SW 1271 (cell line): ENCODE measurements at regions not wholly inside any gene's neighbourhood (a gene's known extent, or its start where the extent isn't known, plus 50 kb on each side); places are given as distances from the start of the nearest gene placed in this dataset.
"Not testable (repeated sequence)": the region's sequence is repeated elsewhere in the genome, so short reads cannot be mapped to it uniquely, and the experiment has no call there.

Source experiments
- DNase-seq, 2 experiments: peaks; one replicate each; lab custom pipeline; 2025; lab: John Stamatoyannopoulos, UW

DNA sequence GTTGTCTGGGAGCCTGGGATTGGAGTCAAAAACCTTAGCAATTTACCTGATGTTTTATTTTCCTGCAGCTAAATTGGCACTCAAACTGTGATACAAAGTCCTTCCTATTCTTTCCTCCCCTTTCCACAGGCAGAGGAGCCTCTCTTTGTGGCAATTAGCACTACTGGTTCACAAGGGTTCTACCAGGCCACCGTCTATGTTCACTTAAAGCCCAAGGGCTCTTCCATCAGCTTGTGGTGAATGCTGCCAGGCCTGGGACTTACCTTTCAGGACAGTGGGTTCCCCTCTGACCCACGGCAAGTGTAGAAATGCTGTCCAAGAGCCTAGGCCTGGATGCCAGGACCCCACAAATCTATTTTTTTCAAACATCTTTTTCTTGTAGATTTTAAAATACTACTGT is 251.9 kb upstream of the B3GALT2 start:
- no peak for DNase-seq

DNA sequence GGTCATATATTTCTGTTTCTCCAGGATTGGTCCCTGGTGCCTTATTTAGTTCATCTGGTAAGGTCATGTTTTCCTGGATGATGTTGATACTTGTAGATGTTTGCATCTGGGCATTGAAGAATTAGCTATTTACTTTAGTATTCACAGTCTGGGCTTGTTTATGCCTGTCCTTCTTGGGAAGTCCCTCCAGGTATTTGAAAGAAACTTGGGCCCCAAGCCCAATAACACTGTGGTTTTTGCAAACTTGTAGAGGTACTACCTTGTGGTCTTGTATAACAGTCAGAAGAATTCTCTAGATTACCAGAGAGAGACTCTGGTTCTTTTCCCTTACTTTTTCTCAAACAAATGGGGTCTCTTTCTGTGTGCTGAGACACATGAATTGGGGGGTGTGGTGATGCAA is 251.4 kb upstream of the B3GALT2 start:
- DNase-seq = no peak

DNA sequence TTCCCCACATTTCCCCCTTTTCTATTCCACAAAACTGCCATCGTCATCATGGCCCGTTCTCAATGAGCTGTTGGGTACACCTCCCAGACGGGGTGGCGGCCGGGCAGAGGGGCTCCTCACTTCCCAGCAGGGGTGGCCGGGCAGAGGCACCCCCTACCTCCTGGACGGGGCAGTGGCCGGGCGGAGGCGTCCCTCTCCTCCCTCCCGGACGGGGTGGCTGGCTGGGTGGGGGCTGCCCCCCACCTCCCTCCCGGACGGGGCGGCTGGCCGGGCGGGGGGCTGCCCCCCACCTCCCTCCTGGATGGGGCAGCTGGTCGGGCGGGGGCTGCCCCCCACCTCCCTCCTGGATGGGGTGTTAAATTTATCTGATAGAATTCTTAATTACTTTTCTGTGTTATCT is 250.9 kb upstream of the B3GALT2 start:
- DNase-seq = not testable (repeated sequence)

DNA sequence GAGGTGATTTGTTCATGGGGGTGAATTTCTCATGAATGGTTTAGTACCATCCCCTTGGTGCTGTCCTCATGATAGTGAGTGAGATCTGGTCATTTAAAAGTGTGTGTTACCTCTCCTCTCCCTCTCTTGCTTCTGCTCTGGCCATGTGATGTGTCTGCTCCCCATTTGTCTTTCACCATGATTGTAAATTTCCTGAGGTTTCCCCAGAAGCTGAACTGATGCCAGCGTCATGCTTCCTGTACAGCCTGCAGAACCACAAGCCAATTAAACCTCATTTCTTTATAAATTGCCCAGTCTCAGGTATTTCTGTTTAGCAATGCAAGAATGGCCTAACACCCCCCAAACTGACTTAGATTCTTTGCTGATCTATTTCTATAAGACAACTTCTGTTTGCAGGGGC is 249.4 kb upstream of the B3GALT2 start:
- DNase-seq = no peak

DNA sequence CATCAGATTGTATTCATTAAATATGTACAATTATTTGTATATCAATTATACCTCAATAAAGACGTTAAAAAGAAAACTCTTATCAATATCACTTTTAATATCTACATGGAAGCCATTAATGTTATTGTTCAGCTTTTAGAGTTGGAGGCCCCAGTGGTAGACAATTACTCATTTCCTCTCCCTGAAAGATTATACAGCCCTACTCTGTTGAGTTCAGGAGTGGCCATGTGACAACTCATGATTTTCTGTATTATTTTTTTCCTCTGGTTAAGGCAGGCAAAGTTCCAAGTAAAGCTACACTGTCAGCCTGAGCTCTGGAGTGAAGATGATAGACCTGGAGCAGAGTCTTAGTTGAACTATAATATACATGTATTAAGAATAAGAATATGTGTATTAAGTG is 247.9 kb upstream of the B3GALT2 start:
- no peak for DNase-seq

DNA sequence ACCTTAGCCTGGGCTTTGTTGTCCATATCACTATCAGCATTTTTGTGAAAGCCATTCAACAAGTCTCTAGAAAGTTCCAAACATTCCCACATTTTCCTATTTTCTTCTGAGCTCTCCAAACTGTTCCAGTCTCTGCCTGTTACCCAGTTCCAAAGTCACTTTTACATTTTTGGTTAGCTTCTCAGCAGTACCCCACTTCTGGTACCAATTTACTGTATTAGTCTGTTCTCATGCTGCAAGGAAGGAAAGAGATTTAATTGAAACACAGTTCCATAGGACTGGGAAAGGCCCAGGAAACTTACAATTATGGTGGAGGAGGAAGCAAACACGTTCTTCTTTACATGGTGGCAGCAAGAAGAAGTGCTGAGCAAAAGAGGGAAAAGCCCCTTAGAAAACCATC is 247.2 kb upstream of the B3GALT2 start:
- no peak for DNase-seq

DNA sequence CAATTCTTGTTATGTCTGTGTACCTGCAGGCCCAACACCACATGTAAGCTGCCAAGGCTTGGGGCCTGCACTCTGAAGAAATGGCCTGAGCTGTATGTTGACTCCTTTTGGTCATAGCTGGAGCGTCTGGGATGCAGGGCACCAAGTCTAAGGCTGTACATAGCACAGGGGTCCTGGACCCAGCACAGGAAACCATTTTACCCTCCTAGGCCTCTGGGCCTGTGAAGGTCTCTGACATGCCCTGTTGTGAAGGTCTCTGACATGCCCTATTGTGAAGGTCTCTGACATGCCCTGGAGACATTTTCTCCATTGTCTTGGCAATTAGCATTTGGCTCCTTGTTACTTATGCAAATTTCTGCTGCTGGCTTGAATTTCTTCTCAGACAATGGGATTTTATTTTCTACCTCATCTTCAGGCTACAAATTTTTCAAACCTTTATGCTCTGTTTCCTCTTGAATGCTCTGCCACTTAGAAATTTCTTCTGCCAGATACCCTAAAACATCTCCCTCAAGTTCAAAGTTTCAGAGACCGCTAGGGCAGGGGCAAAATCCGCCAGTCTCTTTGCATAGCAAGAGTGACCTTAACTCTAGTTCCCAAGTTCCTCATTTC is 246.7 kb upstream of the B3GALT2 start:
- no peak for DNase-seq

DNA sequence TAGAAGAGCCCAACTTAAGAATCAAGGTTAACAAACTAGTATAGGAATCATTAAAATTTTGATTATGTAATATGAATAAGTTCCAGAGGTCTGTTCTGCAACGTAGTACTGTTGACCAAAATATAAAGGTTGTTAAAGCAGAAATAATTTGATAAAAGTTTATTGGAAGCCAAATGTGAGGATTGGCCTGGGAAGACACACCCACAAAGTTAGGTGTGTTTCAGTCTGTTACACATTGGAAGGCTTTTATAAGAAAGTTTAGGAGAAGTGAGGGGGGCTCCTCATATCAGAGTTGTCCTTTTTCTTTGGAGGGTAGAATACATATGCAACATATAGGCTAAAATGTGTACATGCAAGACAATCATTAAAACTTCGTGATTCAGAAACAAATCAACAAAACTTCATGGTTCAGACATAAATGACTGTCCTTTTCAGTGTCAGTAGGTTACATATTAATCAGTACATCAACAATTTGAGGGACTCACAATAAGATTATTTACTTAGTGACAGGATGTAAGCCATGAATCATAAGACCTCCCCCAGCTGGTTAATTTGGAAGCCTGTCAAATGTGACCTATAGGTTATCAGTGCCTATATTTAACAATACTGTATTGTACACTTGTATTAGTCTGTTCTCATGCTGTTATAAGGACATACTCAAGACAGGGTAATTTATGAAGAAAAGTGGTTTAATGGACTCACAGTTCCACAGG is 245.0 kb upstream of the B3GALT2 start:
- no peak for DNase-seq

DNA sequence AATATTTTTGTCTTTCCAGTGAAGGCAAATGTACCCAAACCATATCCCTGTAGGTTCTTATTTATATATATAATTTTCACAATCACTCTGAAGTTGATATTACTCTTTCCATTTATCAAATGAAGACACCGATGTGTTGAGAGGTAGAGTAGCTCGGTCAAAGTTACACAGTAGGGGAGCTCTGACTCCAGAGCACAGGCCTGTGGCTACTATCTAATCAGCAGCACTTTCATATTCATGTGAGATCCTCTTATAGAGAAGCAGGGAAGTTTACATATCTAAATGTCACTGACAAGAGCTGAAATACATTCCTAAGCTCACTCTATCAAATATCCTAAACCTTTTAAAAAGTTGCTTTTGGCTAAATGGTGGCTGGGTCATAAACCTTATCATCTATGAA is 241.1 kb upstream of the B3GALT2 start:
- DNase-seq = no peak

DNA sequence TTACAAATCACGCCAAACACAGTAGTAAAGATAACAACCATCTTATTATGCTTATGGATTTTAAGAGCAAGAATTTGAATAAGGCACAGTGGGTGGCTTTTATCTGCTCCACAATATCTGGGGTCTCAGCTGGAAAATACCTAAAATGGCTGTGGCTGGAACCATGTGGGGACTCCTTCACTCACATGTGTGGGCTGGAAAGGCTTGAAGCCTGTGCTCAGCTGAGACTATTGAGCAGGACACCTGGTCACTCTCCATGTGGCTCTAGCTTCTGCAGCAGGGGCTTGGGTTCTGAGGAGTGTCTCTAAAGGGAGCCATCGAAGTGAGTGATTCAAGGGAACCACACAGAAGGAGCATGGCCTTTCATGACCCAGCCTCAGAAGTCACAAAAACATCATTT is 239.6 kb upstream of the B3GALT2 start:
- DNase-seq = no peak

DNA sequence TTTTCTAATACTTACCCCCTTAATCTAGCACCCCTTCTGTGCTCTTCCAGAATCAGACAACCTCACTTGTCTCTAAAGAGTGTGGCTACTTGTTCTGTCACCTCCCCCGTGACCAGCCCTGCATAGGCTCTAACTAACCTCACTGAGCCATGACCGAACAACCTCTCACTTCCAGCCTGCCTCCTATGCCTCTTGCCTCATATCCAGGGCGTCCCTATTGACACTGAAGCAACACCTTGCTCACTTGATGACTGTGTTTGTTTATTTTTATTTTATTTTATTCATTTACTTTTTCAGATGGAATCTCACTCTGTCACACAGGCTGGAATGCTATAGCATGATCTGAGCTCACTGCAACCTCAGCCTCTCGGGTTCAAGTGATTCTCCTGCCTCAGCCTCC is 235.1 kb upstream of the B3GALT2 start:
- DNase-seq = no peak

DNA sequence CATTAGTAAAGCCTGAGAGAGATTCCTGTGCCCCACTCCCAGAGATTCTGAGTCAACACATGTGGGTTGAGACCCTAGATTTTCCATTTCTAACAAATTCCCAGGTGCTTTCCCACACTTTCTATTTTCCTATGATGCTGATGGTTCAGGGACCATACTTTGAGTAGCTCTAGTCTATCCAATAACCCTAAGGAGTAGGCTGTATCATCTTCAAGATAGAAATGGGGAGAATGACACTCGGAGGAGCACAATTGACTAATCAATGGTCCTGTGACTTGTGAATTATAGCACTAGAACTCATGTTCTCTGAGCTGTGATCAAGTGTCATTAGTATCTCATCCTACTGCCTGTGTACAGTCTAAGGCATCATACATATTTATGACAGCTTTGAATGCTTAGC is 232.9 kb upstream of the B3GALT2 start:
- DNase-seq = no peak

DNA sequence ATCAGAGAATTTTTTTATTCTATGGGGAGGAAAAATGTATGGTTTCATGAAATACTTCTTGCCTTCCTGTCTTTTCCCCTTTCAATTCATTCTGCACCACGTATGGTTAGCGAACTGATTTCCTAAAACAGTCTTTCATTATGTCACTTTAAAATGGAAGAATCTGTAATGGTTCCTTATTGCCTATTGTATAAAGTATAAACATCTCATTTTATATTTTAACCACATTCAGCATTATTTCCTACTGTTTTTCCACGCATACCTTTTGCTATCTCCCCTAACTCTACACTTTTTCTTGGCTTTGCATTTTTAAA is 232.3 kb upstream of the B3GALT2 start:
- DNase-seq = no peak

DNA sequence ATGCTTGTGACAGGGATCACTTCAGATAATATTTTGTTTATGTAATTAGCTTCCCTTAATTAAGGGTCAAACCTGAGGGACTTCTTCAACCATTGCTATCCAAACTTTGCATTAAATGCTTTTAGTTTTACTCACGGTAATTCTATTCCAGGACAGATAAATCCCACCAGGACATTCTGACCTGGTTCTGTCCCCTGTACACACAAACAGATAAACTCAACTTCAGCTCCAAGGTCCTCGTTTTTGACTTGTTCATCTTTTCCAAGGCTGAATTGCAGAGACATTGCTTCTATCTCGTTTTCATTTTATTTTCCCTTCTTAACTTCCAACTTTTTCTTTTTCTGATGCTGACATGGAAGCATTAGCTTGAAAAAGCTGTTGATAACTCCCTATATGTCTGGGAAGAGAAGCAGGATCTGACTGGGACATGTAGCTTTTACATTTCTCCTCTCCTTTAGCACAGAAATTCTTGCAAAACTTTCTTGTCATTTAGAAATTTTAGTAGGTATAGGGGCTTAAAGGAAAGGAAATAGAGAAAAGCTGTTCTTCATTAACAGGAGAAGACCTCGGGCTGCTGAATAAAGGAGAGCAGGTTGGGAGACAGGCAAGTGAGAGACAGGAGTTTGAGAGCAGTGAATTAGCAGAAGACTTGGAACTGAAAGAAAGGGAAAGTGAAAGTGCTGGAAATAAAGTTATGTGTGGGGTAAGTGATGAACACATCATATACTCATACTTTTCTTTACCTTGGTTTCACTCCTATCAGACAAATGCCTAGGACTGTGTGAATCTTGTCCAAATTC is 231.7 kb upstream of the B3GALT2 start:
- no peak for DNase-seq

DNA sequence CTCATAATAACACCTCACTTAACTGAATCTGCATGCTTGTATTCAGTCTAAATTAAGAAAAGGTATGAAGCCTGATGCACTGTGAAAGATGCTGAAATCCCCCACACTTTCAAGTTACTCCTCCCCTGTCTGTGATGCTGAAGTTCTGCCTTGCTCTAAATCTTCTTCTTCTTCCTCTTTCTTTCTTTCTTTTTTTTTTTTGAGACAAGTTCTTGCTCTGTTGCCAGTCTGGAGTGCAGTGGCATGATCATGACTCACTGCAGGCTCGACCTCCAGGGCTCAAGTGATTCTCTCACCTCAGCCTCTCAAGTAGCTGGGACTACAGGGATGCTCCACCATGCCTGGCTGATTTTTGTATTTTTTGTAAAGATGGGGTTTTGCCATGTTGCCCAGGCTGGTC is 231.0 kb upstream of the B3GALT2 start:
- DNase-seq = no peak

DNA sequence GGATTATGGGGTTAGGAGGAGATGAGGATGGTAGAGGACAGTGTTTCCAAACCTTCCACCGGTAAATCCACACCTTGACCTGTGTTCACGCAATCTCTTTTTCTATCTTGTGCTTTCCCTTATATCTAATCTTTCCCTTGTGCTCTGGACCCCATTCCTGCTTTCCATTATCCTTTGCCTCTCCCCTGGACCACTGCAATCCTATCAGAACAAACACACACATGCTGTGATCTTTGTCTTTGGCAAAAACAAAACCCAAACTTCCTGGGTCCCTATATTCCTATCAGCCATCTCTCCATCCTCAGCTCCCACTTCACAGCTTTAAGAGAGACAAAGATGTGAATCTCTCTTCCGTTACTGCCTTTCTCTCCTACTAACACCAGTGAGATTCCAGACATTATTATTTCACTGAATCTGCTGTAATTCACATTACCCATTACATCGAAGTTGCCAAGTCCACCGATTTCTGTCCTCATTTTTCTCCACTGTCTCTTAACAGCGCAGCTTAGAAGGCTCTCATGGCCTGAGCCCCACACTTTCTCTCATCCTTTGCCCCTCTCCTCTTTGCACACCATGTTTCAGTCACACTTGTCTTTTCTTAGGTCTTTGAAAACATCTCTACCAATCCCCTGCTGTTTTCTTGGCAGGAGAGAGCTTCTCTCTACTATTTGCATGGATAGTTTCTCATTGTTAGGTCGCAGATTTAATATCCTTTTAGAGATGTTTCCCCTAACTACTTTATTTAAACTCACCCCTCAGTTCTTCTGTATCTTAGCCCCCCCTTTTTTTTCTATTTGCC is 230.0 kb upstream of the B3GALT2 start:
- DNase-seq = no peak

DNA sequence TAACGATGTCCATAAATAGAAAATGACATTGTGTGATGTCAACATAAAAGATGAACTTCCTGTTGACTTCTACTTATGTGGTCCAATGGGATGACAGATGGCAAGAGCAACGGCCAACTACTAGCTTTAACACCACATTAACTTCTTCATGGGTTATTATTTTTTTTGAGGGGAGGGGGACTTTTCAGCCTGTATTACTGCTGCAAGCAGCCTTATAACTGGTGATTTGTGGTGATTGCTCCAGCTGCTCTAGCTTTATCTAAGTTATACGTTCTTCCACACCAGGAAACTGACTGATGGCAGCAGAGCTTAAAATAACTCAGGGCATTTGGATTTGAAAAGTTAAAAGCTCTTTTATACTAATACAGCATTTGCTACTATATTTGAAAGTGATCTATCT is 228.8 kb upstream of the B3GALT2 start:
- no peak for DNase-seq

DNA sequence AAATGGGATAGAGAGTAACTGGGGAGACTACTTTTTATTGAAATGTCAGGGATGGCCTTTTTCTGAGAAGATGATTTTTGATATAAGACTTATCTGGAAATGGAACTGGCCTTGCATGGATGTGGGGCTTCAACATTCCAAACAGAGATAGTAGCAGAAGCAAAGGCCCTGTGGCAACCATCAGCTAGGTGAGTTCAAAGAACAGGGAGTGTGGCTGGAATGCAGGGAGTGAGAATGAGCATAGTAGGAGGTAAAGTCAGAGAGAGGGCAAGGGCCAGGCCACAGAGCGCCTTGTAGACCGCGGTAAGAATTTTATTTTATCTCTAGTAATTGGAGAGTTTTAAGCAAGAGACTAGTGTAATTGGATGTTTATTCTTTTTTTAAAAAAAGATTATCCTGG is 227.0 kb upstream of the B3GALT2 start:
- no peak for DNase-seq

DNA sequence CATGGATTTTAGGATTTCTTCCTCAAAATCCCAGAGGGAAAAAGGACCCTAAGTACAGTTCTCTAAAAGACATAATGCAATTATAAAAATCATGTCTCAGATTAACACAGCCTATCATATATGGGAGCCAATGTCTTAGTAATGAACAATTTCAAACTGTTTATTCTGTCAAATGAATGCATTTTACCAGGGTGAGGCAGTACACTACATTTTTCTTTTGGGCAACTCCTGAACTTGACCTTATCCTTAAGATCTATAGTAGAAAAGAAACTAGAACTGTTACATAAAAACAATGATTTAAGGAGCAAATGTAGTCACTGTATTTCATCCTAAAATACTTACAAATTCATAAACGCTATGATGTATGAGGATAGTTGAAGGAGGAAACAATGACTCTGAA is 226.3 kb upstream of the B3GALT2 start:
- no peak for DNase-seq

DNA sequence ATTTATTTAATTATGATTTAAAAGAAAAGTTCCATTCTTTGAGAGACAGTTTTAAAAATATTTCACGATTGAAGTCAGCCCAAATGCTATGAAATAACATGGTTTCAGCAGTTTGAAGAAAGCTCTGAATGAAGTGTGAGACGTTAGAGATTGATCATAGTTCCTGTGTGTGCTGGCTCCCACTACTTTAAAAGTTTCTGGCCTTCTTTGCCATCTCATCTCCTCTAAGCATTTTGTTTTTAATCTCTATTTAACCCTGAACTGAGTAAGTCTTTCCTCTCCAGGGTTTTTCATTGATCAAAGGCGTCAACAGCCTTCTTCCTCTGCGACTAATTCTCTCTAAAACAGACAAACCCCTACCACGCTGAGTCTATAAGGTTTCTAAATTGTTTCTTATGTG is 225.3 kb upstream of the B3GALT2 start:
- no peak for DNase-seq

DNA sequence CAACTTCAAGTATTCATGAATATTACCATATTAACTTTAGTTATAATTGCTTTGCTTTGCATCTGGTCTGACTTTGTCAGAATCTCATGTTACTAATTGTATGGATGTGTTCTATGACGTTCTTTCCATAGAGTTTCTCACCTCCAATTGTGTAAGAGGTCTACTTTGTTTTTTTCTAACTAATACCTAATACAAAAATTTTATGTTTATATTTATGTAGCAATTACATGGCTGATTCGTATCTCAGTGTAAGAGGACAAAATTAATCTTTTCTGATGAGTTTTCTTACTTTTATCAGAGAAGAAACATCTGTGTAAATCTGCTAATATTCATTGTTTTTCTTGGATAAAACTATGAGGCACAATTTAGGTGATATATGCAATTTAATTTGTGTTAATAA is 224.8 kb upstream of the B3GALT2 start:
- DNase-seq = no peak

DNA sequence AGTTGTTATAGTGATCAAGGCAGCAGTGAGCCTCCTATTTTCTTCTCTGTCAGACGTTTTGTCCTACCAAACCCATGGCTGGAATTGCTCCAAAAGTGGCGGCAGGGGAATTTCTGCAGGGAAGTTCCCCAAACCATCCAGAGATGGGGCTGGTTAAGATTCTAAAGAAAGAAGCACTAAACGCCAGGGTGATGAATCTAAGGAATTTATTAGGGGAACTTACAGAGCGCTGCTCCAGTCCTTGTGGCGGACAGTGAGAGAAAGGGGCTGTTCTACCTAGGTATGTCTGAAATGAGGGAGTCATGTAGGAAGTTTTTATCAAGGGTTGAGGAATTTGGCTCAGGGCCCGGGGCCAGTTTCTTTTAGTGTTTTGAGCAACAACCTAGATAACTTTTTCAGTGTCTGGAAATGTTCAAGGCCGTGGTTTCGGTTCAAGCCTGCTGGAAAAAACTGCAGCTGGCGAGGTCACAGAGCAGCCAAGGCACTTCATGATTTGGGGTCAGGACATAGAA is 222.4 kb upstream of the B3GALT2 start:
- peak in 1 of 2 experiments; percentile 12 for DNase-seq
